HG03457 (cell line): ENCODE measurements at regions not wholly inside any gene's neighbourhood (a gene's known extent, or its start where the extent isn't known, plus 50 kb on each side); places are given as distances from the start of the nearest gene placed in this dataset.
"Not testable (repeated sequence)": the region's sequence is repeated elsewhere in the genome, so short reads cannot be mapped to it uniquely, and the experiment has no call there.

Experiments
- ATAC-seq: cut with Tn5 transposase; IDR thresholded peaks from one replicate; pipeline ENCODE4 v1.9.1; 2021; ENCODE audit warnings: moderate number of reproducible peaks; ENCODE audit not compliant: unreplicated experiment

DNA sequence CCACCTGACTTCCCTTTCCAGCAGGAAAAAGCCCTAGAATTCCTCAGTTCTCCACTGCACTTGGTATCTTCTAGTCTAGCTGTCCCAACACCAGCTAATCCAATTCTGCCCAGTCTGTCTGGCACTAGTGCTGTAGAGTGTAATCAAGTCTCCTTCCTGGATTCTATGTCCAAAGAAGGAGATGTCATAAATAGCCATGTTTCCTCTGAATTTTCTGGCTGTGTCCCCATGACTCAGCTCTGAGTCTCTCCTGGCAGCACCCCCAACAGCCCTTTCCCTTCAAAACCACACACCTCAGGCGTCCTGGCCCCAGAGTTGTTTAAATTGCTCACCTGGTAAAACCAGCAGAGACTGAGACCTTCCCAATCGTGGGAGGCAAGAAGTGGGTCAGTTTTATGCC, 197.2 kb downstream of the GRXCR1 start:
- ATAC-seq, result no peak

DNA sequence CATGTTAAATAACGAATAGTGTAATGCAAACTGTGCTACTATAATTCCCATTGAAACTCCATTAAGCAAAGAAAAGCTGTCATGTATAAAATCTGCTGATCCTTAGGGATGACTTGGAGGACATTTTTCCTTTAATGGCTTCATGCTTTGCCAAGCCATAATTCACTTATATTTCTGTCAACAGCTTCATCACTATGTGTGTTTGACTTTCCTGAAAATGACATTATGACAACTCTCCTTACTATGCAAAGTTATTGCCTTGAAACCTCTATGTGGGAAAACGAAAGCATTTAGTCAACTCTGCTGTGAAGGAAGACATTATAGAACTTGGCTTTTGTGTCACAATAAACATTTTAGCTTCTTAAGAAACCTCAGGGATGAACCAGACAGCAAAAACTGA, 210.5 kb downstream of the GRXCR1 start:
- ATAC-seq, result no peak

DNA sequence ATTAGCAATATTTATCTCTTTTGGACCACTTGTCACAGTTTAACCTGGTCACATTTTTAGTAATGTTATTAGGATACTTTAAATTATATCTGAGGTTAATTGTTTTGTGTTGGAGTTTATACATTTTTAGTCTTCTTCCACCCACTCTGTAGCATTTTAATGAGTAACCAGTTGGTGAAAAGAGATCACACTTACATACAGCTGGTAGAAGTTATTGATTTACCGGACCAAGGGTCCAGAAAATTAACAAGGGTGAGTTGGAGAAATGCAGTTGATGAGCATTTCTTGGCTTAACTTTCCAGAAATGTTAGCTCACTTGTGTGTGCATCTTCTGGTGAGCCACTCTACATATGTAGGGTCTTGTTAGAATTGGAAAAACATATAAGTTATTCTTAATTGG, 219.6 kb downstream of the GRXCR1 start:
- no peak for ATAC-seq

- ATAC-seq, result no peak
These were observed 220.7 kb downstream of the GRXCR1 start for GRCh38 chr4:43113196-43113595.

DNA sequence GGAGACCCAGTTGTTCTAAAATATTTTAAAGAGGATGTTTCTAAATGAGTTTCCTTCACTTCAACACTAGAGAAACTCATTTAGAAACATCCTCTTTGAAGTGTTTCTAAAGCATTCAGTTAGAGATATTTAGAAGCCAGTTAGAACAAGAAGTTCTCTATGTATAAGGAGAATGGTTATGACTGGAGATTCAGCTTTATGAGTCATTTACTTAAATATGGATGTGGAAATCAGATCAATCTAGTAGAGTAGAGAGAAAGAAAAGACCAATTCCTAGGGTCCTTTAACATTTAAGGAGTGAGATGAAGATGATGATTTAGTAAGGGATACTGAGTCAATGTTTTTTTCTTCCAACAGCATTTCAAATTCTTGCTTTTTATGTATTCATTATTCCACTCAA, 234.1 kb downstream of the GRXCR1 start:
- ATAC-seq, result no peak

DNA sequence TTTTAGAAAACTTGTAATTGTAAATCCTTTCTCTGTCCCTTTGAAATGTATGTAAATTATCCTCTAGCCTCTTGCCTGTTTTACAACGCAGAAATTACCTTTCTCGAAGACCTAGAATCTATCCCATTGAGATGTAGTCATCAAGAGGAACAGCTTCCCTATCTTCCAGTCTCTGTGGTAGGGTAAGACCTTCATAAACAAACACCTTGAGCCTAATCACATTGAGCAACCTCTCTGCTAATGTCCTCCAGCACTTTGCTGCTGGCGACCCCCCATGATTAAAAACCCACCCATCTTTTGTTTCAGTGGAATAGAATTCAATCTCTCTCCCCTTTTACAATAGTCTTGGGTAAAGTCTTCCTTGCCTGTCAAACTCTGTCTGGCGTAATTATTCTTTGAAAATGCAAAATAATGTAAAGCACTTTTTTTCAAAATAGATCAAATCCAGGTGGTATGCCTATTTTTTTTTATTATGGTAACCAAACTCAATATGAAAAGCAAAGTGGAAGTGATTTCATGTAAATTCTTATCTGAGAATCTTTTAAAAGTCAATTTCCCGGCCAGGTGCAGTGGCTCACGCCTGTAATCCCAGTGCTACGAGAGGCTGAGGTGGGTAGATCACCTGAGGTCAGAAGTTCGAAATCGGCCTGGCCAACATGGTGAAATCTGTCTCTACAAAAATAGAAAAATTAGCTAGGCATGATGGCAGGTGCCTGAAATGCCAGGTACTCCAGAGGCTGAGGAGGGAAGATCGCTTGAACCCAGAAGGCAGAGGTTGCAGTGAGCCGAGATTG, 237.9 kb downstream of the GRXCR1 start:
- no peak for ATAC-seq

DNA sequence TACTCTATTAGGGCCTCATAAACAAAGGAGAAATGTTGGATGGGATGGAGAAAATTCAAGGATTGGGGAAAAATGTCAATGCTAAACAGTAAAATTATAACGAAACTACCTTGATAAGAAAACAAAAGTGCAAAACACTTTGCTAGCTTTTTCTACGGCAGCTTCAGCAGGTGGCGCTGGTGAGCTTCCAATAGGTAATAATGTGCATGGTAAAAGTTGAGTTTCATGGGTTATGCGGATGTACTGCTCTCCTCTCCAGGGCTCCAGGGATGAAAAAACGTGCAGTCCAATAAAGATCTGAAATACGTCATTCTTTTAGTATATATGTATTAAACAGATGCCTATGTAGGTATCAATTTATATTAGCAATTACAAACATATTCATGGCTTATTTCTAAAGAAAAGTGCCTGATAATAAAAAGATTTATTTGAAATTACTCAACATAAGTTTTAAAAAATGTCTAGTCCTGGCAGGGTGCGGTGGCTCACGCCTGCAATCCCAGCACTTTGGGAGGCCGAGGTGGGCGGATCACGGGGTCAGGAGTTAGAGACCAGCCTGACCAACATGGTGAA, 239.6 kb downstream of the GRXCR1 start:
- no peak for ATAC-seq

DNA sequence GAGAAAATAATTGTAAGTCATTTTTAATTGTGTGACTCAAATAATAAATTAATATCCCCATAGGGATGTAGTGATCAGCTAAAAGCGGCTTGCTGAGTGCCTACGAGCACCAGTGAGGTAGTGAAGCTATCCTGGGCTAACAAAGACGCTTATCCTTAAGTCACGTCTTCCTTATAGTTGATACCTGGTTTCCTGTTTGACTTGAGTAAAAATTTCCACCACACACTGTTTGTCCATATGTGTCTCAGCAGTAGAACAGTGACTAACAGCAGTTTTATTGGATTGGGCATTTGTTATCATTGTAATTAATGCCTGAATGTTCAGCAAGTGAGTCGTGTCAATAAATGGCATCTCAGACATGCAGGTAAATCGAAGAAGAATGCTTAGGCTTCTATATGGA, 241.1 kb downstream of the GRXCR1 start:
- no peak for ATAC-seq

GRCh38 chr4:43136752-43137151, 244.2 kb downstream of the GRXCR1 start:
- no peak for ATAC-seq

DNA sequence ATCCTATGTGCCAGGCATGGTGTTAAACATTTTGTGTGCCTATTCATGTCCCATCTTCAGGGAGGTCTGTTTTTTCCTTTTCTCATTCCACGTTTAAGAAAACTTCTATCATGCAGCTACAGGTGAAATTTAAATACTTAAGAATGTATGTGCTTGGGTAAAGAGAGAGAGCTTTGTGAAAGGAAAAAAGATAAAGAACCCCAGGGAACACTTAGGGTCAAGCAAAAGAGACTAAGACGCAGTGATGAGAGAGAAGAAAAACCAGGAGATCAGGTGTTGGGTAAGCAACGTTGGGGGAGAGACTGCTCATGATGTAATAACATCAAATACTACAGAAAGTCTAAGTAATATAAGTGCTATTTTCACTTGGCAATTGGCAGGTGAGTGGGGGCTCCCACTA, 253.7 kb downstream of the GRXCR1 start:
- no peak for ATAC-seq

DNA sequence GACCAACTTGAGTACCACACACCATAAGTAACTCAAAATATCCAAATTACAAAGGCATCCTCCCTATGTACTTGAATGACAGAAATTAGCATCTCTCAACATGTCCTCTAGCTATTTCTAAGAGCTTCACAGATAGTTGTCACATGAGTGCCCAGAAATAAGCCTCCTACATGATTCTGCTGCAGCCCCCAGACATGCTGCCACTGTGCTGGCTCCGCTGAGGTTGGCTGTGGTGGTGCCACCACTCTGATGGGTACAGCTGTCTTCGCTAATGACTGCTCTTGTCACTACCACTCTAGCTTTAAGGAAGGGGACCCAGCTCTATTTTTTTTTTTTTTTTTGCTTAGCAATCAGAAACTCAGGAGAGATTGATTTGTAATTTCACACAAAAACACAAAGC, 256.0 kb downstream of the GRXCR1 start:
- ATAC-seq, result no peak

DNA sequence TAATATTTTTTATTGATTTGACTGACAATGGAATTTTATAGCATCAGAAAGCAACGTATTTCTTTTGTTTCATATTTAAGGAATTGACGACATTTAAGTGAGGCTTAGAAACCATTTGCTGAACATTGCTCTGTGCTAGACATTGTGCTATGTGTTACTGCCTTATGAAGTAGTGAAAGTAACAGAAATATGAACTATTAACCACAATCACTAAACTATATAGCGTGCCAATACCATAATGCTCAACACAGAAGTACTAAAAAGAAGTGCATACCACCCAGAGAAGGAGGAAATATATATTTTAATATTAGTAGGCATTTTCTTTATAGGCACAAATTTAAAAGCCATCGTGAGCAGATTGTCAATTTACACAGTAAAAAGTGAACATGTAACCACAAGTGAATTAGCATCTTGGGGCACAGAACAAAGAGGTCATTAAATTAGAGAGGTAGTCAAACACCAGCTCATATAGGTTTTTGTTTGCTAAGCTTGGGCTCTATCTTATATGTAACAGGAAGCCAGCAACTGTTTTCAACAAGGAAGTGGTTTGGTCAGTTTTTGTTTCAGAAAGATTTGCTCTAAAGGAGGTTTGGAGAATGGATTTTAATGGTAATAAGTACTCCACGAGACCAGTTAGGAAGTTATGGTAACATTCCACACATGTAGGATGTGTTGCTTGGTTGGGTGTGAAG, 270.7 kb downstream of the GRXCR1 start:
- ATAC-seq, result no peak

GRCh38 chr4:43189741-43190140, 297.2 kb downstream of the GRXCR1 start:
- no peak for ATAC-seq

DNA sequence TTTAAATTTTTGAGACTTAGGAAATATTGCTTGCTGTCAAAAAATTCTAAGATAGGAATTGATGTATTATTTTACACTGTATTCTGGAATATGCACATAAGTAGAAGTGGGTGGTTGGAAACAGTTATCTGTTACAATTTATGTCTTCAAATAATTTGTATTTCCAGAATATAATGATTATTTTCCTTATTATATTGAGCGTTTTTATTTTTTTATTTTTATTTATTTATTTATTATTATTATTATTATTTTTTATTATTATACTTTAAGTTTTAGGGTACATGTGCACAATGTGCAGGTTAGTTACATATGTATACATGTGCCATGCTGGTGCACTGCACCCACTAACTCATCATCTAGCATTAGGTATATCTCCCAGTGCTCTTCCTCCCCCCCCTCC, 320.1 kb downstream of the GRXCR1 start:
- not testable (repeated sequence) for ATAC-seq

DNA sequence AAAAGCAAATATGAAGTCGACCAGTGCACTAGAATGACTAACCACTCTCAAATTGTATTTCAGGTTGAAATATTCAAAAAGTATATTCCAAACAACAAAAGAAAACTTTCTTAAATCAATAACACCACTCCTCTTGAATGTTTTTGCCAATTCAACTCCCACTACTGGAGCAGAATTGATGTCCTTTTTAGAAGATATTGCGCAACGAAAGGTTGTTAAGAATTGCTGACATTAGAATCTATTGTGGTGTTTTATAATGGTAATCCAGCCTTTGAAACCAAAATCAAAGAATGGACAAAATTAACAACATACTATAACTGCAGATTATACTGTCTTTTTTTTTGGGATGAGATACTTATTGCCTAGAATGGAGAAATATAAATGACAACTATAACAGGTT, 331.3 kb downstream of the GRXCR1 start:
- no peak for ATAC-seq

DNA sequence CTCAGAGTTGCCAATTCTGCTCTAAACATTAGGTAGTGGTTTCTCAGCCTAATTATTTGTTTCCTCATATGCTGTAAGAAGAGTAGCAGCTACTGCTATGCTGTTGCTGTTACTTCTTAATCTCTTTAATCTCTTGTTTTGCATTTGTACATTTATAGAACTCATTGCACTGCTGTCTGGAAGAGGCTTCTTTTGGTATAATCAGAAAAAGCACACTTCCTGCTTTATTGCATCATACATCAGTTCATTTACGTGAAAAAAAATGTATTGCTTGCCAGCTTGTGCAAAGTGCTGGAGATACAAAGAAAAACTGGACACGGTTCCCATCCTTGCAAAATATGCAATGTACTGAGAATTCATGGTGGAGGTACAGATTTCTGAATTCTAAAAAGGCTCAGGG, 332.0 kb downstream of the GRXCR1 start:
- no peak for ATAC-seq

DNA sequence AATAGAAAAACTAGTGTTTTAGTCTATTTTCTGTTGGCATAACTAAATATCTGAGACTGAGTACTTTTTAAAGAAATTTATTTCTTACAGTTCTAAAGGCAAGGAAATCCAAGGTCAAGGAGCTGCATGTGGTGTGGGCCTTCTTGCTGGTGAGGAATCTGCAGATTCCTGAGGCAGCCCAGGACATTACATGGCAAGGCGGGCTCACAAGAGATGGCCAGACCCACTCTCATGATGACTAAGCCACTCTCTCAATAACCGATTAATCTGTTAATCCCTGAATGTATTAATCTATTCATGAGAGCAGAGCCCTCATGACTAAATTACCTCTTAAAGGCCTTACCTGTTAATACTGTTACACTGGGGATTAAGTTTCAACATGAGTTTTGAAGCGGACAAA, 340.8 kb downstream of the GRXCR1 start:
- ATAC-seq, result no peak

DNA sequence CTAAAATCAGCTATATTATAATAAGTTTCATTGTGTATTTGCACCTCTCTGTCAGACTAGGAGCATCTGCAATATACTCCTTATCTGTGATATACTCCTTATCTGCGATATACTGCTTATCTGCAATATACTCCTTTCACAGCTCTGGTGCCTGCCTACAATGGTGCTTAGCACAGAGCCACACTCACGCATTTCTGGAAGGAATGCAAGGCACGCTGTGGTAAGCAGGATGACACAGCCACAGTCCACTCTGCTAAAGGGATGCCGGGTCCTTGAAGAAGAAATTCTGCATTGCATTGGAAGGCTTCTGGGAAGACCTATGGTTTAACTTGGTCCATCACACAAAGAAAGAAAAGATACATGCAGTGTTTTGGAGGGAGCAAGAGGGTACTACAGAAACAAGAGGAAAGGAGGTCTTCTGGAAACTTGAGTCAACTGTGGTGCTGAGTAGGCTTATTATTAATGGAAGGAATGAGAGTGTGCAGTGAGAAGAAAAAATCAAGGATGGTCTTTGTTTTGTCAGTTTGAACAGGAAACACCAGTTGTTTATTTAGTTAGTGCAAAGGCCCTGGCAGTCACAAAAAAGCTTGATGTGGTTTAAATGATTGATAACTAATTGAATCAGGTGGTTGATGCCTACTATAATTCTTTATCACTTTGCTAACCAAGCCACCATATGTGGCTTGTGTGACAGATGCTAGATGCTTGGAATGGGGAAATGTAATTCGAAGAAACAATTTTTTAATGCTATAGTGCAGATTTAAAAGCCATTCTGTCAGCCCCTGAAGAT, 342.3 kb downstream of the GRXCR1 start:
- ATAC-seq, result no peak

DNA sequence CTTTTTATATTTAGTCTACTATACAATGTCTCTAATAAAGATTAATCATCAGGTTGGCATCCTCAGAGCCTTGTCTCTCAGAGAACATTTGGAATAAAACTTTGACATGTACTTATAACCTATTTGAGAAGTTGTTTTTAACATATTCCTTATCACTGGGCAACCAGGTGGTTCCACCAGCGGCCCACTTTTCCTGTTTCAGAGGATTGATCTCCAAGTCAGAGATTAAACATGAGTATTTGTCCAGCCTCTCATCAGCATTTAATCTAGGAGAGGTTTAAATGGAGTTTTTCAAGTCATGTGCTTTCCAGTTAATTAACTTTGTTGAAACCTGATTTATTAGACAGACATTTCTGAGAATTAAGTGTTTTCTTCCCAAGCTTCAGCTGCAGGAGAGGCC, 345.5 kb downstream of the GRXCR1 start:
- no peak for ATAC-seq

GRCh38 chr4:43238585-43238984, 346.1 kb downstream of the GRXCR1 start:
- no peak for ATAC-seq

DNA sequence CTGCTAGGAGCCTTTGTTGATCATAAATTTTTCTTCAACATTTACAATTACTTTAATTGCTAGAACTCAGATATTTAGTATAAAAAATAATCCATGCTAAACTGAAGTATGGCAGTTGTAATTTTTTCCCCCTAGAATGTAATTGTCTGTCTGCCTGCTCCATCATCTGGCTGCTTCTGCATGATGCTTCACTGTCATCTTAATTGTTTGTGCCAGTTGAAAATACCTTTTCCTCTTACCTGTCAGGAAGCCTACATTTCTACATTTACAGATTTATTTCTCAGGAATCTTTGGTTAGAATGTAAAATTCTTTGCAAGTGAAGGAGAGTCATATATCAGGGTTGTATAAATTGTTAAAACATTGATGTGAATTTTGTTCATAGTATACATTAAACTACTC, 348.6 kb downstream of the GRXCR1 start:
- no peak for ATAC-seq

GRCh38 chr4:43242606-43243005, 350.1 kb downstream of the GRXCR1 start:
- ATAC-seq, result no peak
